Activated CD8-positive, alpha-beta memory T cell treated with anti-CD3 and anti-CD28 coated beads for 24 hours (primary cell): ENCODE measurements at regions not wholly inside any gene's neighbourhood (a gene's known extent, or its start where the extent isn't known, plus 50 kb on each side); places are given as distances from the start of the nearest gene placed in this dataset.
"Not testable (repeated sequence)": the region's sequence is repeated elsewhere in the genome, so short reads cannot be mapped to it uniquely, and the experiment has no call there.

Experiments used
- DNase-seq: peaks from one replicate; pipeline ENCODE4 v3.0.0-alpha.2; 2020

DNA sequence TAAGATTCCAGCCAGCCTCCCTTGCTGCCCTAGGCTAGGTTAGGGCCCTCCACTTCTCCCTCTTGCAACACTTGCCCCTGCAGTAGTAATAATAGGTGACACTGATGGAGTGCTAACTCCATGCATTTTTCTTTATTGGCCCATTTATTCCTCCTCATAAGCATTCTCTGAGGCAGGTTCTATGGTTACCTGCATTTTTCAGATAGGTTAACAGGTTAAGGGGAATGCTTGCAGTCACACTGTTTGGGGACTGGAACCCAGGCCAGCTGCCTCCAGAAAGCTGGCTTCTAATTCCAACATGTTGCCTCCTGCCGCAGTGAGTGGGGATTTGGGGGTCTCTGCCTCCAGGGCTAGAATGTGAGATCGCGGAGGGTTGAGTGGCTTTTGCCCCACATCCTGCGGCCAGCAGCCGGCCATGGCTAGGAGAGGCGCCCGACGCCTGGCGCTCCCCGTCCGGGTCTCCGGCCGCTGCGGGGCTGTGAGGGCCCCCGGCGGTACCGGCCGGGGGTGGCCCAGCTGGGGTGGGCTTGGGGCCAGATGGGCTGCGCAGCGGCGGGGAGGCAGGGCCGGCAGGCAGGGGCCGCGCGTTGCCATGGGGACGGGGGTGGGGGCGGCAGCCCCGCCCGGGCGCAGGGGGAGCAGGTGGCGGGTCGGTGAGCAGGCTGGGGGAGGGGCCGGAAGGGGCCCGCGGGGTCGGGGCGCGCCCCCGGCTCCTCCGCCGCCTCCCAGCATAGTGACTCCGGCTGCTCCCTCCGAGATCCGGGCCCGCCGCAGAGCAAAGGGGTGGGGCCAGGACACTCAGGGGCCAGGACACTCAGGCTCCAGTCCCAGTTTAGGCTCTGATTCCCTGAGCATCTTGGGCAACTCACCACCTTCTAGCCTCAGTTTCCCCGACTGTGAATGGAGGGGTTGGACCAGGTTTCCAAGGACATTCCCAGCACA is 68.4 kb upstream of the SSBP3 start:
- DNase-seq: peak; percentile 68

DNA sequence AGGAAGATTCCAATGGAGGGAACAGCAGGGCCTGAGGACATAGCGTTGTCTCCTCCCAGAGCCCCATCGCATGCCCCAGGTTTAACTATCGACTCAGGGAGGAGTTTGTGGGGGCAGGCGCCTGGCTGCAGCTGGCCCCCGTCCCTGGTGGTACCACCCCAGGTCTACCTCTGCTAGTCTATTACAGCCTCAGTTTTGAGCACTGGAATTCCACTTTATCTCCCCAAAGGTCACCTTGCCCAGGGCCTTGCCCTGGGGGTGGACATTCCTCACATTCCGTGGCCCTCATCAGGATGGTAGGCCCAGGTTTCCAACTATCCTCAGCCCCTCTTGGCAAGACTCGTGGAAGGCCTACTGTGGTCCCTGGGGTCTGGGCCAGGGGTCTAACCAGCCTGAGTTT is 65.4 kb upstream of the SSBP3 start:
- DNase-seq: no peak

DNA sequence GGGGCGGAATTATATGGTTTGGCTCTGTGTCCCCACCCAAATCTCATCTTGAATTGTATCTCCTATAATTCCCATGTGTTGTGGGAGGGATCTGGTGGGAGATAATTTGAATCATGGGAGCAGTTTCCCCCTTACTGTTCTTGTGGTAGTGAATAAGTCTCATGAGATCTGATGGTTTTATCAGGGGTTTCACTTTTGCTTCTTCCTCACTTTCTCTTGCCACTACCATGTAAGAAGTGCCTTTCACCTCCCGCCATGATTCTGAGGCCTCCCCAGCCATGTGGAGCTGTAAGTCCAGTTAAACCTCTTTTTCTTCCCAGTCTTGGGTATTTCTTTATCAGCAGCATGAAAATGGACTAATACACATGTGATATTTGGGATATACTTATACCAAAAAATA is 63.2 kb upstream of the SSBP3 start:
- DNase-seq: not testable (repeated sequence)

- DNase-seq: peak; percentile 37
These were observed 62.3 kb upstream of the SSBP3 start for GRCh38 chr1:54468288-54469084.

- peak; percentile 53 for DNase-seq
These were observed 59.2 kb upstream of the SSBP3 start for GRCh38 chr1:54465351-54465811.

GRCh38 chr1:54464477-54465146 is 58.4 kb upstream of the SSBP3 start:
- DNase-seq: peak; percentile 59

DNA sequence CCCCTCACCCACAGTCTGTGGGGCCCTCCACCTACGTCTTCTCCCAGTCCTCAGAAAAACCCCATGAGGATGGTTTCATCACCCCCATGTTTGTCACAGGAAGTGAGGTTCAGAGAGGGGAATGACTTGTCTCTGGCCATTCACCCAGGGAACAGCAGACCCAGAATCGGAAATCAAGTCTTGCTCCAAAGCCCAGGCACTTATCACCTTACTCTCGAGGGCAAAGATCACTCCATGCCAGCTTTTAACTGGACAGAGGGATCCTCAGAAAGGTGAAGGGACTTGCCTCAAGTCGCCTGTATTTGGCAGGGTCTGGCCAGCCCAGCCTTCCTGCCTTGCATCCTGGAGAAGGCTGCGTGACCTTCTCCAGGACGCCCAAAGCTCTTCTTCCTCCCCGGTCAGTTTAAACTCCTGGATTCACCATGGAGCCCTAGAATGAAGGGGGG is 57.9 kb upstream of the SSBP3 start:
- DNase-seq: peak; percentile 64

- DNase-seq: peak; percentile 57
These were observed 57.3 kb upstream of the SSBP3 start for GRCh38 chr1:54463259-54464030.

DNA sequence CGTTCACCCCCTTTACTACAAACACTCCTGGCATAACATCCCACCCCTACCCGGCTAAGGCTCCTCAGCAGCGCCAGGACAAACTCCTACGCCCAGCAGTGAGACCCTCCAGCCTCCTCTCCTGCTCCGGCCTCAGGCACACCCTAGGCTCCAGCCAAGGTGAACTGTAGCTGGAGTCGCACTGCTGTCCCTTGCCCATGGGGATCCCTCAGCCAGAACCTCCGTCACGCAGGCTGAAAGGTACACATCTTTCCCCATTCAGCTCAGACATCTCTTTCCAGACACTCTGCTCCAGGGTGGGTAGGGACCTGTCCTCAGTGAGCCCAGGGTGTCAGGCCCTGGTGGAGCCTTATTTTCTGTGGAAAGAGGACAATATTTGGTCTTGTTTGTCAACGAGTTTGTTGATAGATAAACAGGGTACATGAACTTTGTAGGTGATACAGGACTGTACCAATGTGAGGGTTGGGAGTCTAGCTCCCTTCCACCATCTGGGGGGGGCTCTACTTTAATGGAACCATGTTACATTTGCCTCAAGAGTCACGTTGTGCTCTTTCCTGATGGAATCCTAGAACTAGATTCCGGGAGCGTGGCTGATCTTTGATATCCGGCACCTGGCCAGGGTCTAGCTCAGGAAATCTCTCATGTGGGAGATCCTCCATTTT is 56.5 kb upstream of the SSBP3 start:
- DNase-seq: peak; percentile 53

DNA sequence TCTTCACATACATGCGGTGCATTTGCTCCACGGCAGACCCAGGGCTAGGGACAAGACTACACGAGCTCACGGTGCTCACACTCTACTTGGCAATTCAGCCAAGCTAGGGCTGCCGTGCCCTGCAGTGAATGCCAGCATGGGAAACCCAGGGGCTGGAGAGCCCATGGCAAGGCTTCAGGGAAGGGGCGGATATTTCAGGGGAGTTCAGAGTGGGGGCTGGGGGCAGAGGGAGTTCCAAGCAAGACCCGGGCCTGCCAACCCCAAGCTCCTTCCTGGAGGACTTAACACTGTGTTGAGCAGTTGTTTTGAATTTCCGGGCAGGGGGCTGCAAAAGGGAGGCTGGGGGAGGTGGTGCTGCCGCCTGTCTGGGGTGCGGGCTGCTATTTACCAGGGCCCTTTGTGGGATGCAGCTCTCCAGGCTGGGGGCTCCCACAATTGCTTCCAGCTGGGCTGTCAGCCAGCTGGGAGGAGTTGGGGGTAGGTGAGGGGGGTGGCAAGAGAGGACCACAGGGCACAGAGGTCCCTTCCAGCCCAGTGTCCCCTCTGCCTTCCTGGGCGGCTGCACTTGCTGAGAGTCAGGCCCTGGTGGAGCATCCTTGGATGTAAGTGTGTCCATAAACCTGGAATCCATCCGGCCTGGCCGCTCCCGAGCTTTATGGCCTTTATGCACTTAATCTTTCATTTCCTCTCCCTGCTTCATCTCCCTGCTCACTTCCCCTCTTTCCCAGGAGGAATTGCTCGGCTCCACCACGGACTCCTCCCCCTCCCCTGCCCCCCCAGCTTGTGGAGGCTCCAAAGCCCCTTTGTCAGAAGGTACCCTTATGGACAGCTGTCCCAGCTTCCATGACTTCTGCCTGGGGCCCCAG is 55.8 kb upstream of the SSBP3 start:
- DNase-seq: peak; percentile 43

DNA sequence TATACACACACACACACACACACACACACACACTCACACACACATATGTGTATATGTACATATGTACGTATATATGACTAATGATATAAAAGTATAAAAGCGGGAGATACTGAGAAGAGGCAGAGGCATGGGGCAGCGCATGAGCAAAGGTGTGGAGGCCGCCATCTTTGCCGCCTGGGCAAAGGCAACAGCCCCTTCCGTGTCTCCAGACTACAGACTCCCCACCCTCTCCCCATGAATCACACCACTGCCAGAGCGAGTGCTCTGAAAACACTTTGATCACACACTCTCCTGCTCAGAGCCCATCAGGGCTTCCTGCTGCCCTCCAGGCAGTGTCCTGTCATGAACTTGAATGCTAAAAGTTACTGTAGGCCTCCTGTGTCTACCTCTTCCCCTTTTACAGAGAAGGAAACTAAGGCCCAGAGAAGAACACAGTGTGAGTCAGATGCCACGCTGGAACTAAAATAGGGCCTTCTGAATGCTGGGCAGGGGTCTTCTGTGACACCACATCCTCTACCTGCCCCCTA is 54.7 kb upstream of the SSBP3 start:
- DNase-seq: no peak

GRCh38 chr1:54460351-54460750 is 54.2 kb upstream of the SSBP3 start:
- DNase-seq: no peak

GRCh38 chr1:54459726-54460191 is 53.6 kb upstream of the SSBP3 start:
- DNase-seq: no peak

- no peak for DNase-seq
These were observed 52.9 kb upstream of the SSBP3 start for GRCh38 chr1:54459140-54459539.

DNA sequence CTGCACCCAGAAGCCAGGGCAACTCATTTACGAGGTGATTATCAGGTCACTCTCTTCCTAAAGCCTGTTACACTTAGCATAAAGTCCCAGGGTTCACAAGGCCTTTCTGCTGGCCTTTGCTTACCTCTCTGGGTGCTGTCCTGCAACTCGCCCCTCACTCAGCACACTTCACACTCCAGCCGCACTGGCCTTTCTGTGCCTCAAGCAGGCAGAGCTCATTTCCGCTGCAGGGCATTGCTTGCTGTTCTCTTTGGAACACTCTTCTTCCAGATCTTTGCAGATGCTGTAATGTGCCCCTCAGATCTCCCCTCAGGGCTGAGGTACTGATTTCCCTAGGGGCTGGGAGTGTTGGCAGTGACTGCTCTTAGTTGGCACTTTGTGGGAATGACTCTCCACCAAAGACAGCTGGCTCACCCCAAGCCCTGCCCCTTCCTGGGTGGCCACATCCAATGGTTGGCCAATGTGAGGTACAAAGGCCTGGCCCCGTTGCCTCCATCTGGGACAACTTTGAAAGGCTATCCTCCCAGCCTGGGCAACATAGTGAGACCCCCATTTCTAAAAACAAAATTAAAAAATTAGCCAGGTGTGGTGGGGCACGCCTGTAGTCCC is 50.8 kb upstream of the SSBP3 start:
- no peak for DNase-seq

DNA sequence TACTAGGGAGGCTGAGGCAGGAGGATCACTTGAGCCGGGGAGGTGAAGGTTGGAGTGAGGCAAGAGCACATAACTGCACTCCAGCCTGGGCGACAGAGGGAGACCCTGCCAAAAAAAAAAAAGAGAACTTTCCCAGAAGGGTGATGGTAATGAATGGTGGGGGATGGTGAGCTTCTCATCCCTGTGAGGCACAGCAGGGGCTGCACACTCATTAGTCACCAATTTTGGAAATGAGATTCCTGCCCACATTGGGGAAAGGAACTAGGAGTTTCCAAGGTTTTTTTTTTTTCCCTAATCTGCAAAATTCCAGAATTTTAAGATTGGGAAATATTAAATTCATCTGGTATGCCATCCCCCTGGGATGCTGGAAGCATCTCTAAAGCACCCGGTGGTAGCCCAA is 50.2 kb upstream of the SSBP3 start:
- no peak for DNase-seq
